ENCODE measurements at regions not wholly inside any gene's neighbourhood (a gene's known extent, or its start where the extent isn't known, plus 50 kb on each side); places are given as distances from the start of the nearest gene placed in this dataset.
"Not testable (repeated sequence)": the region's sequence is repeated elsewhere in the genome, so short reads cannot be mapped to it uniquely, and the experiment has no call there.

- DNase-seq (ENCODE audit: low spot score) = no peak
Measured at GRCh38 chr7:114082642-114083165, 163.9 kb upstream of the PPP1R3A start.

GRCh38 chr7:114081606-114082425, 163.0 kb upstream of the PPP1R3A start:
- DNase-seq (ENCODE audit: low spot score) = peak; percentile 28

GRCh38 chr7:114077158-114077524, 158.3 kb upstream of the PPP1R3A start:
- not testable (repeated sequence) for DNase-seq (ENCODE audit: low spot score)

GRCh38 chr7:114076392-114077157, 157.8 kb upstream of the PPP1R3A start:
- DNase-seq (ENCODE audit: low spot score) = not testable (repeated sequence)

GRCh38 chr7:114073701-114074100, 154.9 kb upstream of the PPP1R3A start:
- no peak for DNase-seq (ENCODE audit: low spot score)

GRCh38 chr7:114070246-114070645, 151.4 kb upstream of the PPP1R3A start:
- no peak for DNase-seq (ENCODE audit: low spot score)

- no peak for DNase-seq (ENCODE audit: low spot score)
Measured at GRCh38 chr7:114062810-114063209, 144.0 kb upstream of the PPP1R3A start.

- DNase-seq (ENCODE audit: low spot score) = no peak
Measured at GRCh38 chr7:114051871-114052331, 133.1 kb upstream of the PPP1R3A start.

GRCh38 chr7:114050571-114050970, 131.8 kb upstream of the PPP1R3A start:
- no peak for DNase-seq (ENCODE audit: low spot score)

- no peak for DNase-seq (ENCODE audit: low spot score)
Measured at GRCh38 chr7:114048386-114049235, 129.8 kb upstream of the PPP1R3A start.

- DNase-seq (ENCODE audit: low spot score) = no peak
Measured at GRCh38 chr7:114047889-114048288, 129.1 kb upstream of the PPP1R3A start.

GRCh38 chr7:114033475-114033874, 114.7 kb upstream of the PPP1R3A start:
- no peak for DNase-seq (ENCODE audit: low spot score)

- DNase-seq (ENCODE audit: low spot score) = peak; percentile 74
Measured at GRCh38 chr7:114026486-114027089, 107.8 kb upstream of the PPP1R3A start.

- DNase-seq (ENCODE audit: low spot score) = no peak
Measured at GRCh38 chr7:114021135-114021534, 102.3 kb upstream of the PPP1R3A start.

- DNase-seq (ENCODE audit: low spot score) = no peak
Measured at GRCh38 chr7:114008696-114009095, 89.9 kb upstream of the PPP1R3A start.

- no peak for DNase-seq (ENCODE audit: low spot score)
Measured at GRCh38 chr7:114007386-114007785, 88.6 kb upstream of the PPP1R3A start.

- no peak for DNase-seq (ENCODE audit: low spot score)
Measured at GRCh38 chr7:113998934-113999333, 80.1 kb upstream of the PPP1R3A start.

- DNase-seq (ENCODE audit: low spot score) = no peak
Measured at GRCh38 chr7:113996405-113996804, 77.6 kb upstream of the PPP1R3A start.

- DNase-seq (ENCODE audit: low spot score) = no peak
Measured at GRCh38 chr7:113986216-113986615, 67.4 kb upstream of the PPP1R3A start.

- DNase-seq (ENCODE audit: low spot score) = no peak
Measured at GRCh38 chr7:113976508-113976907, 57.7 kb upstream of the PPP1R3A start.

GRCh38 chr7:113968713-113969112, 49.9 kb upstream of the PPP1R3A start:
- no peak for DNase-seq (ENCODE audit: low spot score)

Data from activated CD4-positive, alpha-beta T cell treated with anti-CD3 and anti-CD28 coated beads, Interleukin-2, Interleukin-4, amounts not matched to agents 100 ng/mL and 50 ng/mL, durations not matched to agents 16 hours and 8 hours (primary cell).